ENCODE measurements at regions not wholly inside any gene's neighbourhood (a gene's known extent, or its start where the extent isn't known, plus 50 kb on each side); places are given as distances from the start of the nearest gene placed in this dataset.

DNA sequence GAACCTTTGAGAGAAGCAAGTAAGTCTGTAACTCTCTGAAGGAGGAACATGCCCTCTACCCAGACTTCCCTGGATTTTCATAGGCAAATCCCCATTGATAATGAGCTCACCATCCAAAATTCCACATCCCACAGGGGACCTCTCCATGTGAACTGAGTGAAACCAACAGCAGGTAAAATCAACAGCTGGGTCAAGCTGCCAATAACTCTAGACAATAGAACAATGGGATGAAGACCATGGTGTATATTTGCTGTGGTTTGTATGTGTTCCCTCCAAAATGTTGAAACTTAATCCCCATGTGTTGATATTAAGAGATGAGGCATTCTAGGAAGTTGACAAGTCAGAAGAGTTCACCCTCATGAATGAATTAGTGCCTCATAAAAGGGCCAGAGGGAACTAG is 110.2 kb upstream of the MYO10 start:
- Histone ChIP-seq H3K9ac (ENCODE audit: low read length) (no peak overlapping the region), H3K9me3 (ENCODE audit: low read length) (no peaks in the 10 kb centered on the region), H3K27ac (ENCODE audit: low read depth, low read length, poor library complexity, severe bottlenecking) (no peak overlapping the region), H3K4me2 (ENCODE audit: low read length) (no peak overlapping the region), H3K9me2 (ENCODE audit: low read depth, low read length) (no peaks in the 10 kb centered on the region), H3K27me3 (ENCODE audit: insufficient read depth, low read length) (no peaks in the 10 kb centered on the region), H3K79me2 (ENCODE audit: insufficient read depth, low read length) (no peaks in the 10 kb centered on the region), H4K20me1 (ENCODE audit: insufficient read depth, low read length) (no peaks in the 10 kb centered on the region), H3F3A (ENCODE audit: insufficient read depth, low read length) (no peaks in the 10 kb centered on the region), H3K4me1 (ENCODE audit: insufficient read depth, low read length, severe bottlenecking) (no peaks in the 10 kb centered on the region), H3K4me3 (ENCODE audit: low read depth, low read length, poor library complexity, severe bottlenecking) (no peak overlapping the region), H2AFZ (ENCODE audit: low read length) (no peak overlapping the region), H3K36me3 (ENCODE audit: insufficient read depth, low read length) (no peaks in the 10 kb centered on the region)
- no peak for TF ChIP-seq EZH2 (IDR thresholded peaks at IDR 0.05; ENCODE audit: borderline replicate concordance, low read length)
- TF ChIP-seq CTCF (IDR thresholded peaks at IDR 0.05; ENCODE audit: low read length) = no peak

DNA sequence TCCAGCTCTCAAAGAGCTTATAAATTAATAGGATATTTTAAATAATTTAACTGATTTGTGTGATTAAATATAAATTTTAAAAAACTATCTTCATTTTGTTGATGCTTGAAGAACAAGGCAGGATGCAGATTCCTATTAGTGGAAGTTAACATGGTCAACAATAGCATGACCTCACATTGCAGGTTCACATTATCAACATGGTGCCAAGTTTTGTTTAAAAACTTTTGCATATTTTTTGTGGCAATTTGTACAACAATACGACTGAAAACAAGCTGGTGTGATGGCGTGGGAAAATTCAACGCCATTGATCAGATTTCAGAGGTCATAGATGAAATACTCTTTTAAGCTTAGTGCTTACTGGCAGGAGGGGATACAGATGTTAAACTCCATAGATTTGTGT is 114.1 kb upstream of the MYO10 start:
- Histone ChIP-seq H3K9me2 (ENCODE audit: low read depth, low read length) (no peaks in the 10 kb centered on the region), H3K9me3 (ENCODE audit: low read length) (no peaks in the 10 kb centered on the region), H3K4me1 (ENCODE audit: insufficient read depth, low read length, severe bottlenecking) (no peaks in the 10 kb centered on the region), H3K4me3 (ENCODE audit: low read depth, low read length, poor library complexity, severe bottlenecking) (no peak overlapping the region), H3K36me3 (ENCODE audit: insufficient read depth, low read length) (no peaks in the 10 kb centered on the region), H3K27me3 (ENCODE audit: insufficient read depth, low read length) (no peaks in the 10 kb centered on the region), H3F3A (ENCODE audit: insufficient read depth, low read length) (no peaks in the 10 kb centered on the region), H3K9ac (ENCODE audit: low read length) (no peak overlapping the region), H4K20me1 (ENCODE audit: insufficient read depth, low read length) (no peaks in the 10 kb centered on the region), H2AFZ (ENCODE audit: low read length) (no peak overlapping the region), H3K79me2 (ENCODE audit: insufficient read depth, low read length) (no peaks in the 10 kb centered on the region), H3K4me2 (ENCODE audit: low read length) (no peak overlapping the region), H3K27ac (ENCODE audit: low read depth, low read length, poor library complexity, severe bottlenecking) (no peak overlapping the region)
- TF ChIP-seq EZH2 (IDR thresholded peaks at IDR 0.05; ENCODE audit: borderline replicate concordance, low read length) (no peak), CTCF (IDR thresholded peaks at IDR 0.05; ENCODE audit: low read length) (no peak)

DNA sequence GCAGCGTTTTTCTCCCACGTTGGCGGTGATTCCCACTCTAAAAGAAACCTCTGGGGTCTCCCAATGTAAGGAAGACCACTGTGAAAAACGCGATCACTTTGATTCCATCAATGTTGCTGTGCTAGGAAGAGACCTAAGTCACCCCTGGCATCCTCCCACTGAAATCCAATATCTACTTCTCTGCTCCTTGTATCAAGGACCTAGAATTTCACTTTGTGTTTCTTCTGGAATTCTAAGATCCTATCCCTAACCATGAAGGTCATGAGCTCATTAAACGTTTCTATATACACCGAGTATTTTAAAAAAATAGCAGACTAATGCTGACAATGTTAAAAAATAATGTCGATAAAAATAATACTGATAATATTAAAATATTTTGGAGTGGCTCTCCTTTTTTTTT is 118.8 kb upstream of the MYO10 start:
- TF ChIP-seq EZH2 (IDR thresholded peaks at IDR 0.05; ENCODE audit: borderline replicate concordance, low read length) (no peak), CTCF (IDR thresholded peaks at IDR 0.05; ENCODE audit: low read length) (no peak)
- no peaks in the 10 kb centered on the region for H3K9me2 ChIP-seq (ENCODE audit: low read depth, low read length)
- no peak overlapping the region for H3K4me3 ChIP-seq (ENCODE audit: low read depth, low read length, poor library complexity, severe bottlenecking)

More for the DNA sequence above, 118.8 kb upstream of the MYO10 start:
- H3K27me3 ChIP-seq (ENCODE audit: insufficient read depth, low read length) = no peaks in the 10 kb centered on the region
- no peaks in the 10 kb centered on the region for H3K9me3 ChIP-seq (ENCODE audit: low read length)
- no peaks in the 10 kb centered on the region for H3K36me3 ChIP-seq (ENCODE audit: insufficient read depth, low read length)
- H2AFZ ChIP-seq (ENCODE audit: low read length) = no peak overlapping the region
- no peaks in the 10 kb centered on the region for H4K20me1 ChIP-seq (ENCODE audit: insufficient read depth, low read length)
- H3K79me2 ChIP-seq (ENCODE audit: insufficient read depth, low read length) = no peaks in the 10 kb centered on the region
- no peaks in the 10 kb centered on the region for H3K4me1 ChIP-seq (ENCODE audit: insufficient read depth, low read length, severe bottlenecking)
- H3K27ac ChIP-seq (ENCODE audit: low read depth, low read length, poor library complexity, severe bottlenecking) = no peak overlapping the region
- H3K9ac ChIP-seq (ENCODE audit: low read length) = no peak overlapping the region
- no peak overlapping the region for H3K4me2 ChIP-seq (ENCODE audit: low read length)
- H3F3A ChIP-seq (ENCODE audit: insufficient read depth, low read length) = no peaks in the 10 kb centered on the region
